ENCODE measurements at regions not wholly inside any gene's neighbourhood (a gene's known extent, or its start where the extent isn't known, plus 50 kb on each side); places are given as distances from the start of the nearest gene placed in this dataset.

DNA sequence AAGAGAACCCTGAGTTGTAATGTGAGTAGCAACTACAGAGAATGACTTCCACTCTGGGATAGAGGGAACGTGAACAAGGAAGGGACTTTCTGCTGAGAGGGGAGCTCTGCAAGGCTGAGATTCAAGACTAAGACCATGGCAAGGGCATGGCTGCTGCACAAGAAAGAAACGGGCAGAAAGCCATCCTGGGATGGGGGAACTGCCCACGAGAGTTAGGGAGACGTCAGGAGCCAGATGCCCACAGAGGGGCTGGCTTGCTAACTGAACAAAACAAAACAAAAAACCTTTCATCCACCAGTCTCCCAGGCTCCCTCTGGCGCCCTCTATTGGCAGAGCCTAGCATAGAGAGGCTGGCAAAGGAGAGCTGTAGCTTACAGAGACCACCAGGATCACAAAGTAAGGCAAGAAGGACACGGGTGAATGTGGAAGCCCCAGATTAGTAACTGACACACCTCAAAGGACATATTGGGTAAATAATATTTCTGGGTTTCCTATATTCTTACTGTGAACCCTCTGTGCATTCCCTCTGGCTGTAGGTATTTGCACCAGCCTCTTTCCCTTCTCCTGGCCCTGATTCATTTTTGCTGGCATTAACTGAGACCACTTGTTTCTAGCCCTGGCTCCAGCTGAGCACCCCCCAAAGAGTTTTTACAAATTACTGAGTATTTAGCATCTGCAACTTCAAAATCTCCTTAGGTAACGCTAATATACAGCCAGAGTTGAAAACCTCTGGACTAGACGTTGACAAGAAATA is 338.3 kb downstream of the EMP1 start (continued):
- TF ChIP-seq, protein P1, sequence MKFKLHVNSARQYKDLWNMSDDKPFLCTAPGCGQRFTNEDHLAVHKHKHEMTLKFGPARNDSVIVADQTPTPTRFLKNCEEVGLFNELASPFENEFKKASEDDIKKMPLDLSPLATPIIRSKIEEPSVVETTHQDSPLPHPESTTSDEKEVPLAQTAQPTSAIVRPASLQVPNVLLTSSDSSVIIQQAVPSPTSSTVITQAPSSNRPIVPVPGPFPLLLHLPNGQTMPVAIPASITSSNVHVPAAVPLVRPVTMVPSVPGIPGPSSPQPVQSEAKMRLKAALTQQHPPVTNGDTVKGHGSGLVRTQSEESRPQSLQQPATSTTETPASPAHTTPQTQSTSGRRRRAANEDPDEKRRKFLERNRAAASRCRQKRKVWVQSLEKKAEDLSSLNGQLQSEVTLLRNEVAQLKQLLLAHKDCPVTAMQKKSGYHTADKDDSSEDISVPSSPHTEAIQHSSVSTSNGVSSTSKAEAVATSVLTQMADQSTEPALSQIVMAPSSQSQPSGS (IDR thresholded peaks at IDR 0.05; ENCODE audit: low read length): no peak
- TF ChIP-seq FOS (IDR thresholded peaks at IDR 0.05; ENCODE audit: borderline replicate concordance, extremely low read depth, insufficient read length): no peak
- TF ChIP-seq BRCA1 (IDR thresholded peaks at IDR 0.05; ENCODE audit: low read depth, low read length): no peak
- TF ChIP-seq HDAC2 (IDR thresholded peaks at IDR 0.05): no peak
- TF ChIP-seq, protein P2, sequence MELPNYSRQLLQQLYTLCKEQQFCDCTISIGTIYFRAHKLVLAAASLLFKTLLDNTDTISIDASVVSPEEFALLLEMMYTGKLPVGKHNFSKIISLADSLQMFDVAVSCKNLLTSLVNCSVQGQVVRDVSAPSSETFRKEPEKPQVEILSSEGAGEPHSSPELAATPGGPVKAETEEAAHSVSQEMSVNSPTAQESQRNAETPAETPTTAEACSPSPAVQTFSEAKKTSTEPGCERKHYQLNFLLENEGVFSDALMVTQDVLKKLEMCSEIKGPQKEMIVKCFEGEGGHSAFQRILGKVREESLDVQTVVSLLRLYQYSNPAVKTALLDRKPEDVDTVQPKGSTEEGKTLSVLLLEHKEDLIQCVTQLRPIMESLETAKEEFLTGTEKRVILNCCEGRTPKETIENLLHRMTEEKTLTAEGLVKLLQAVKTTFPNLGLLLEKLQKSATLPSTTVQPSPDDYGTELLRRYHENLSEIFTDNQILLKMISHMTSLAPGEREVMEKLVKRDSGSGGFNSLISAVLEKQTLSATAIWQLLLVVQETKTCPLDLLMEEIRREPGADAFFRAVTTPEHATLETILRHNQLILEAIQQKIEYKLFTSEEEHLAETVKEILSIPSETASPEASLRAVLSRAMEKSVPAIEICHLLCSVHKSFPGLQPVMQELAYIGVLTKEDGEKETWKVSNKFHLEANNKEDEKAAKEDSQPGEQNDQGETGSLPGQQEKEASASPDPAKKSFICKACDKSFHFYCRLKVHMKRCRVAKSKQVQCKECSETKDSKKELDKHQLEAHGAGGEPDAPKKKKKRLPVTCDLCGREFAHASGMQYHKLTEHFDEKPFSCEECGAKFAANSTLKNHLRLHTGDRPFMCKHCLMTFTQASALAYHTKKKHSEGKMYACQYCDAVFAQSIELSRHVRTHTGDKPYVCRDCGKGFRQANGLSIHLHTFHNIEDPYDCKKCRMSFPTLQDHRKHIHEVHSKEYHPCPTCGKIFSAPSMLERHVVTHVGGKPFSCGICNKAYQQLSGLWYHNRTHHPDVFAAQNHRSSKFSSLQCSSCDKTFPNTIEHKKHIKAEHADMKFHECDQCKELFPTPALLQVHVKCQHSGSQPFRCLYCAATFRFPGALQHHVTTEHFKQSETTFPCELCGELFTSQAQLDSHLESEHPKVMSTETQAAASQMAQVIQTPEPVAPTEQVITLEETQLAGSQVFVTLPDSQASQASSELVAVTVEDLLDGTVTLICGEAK (IDR thresholded peaks at IDR 0.05; ENCODE audit: borderline replicate concordance): no peak
- TF ChIP-seq, protein P3, sequence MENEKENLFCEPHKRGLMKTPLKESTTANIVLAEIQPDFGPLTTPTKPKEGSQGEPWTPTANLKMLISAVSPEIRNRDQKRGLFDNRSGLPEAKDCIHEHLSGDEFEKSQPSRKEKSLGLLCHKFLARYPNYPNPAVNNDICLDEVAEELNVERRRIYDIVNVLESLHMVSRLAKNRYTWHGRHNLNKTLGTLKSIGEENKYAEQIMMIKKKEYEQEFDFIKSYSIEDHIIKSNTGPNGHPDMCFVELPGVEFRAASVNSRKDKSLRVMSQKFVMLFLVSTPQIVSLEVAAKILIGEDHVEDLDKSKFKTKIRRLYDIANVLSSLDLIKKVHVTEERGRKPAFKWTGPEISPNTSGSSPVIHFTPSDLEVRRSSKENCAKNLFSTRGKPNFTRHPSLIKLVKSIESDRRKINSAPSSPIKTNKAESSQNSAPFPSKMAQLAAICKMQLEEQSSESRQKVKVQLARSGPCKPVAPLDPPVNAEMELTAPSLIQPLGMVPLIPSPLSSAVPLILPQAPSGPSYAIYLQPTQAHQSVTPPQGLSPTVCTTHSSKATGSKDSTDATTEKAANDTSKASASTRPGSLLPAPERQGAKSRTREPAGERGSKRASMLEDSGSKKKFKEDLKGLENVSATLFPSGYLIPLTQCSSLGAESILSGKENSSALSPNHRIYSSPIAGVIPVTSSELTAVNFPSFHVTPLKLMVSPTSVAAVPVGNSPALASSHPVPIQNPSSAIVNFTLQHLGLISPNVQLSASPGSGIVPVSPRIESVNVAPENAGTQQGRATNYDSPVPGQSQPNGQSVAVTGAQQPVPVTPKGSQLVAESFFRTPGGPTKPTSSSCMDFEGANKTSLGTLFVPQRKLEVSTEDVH (IDR thresholded peaks at IDR 0.05; ENCODE audit: low read depth, partially characterized antibody): no peak
- TF ChIP-seq MEF2A (IDR thresholded peaks at IDR 0.05; ENCODE audit: insufficient read depth, low read depth, low read length): no peak
- no peak for TF ChIP-seq TCF3 (IDR thresholded peaks at IDR 0.05; ENCODE audit: borderline replicate concordance, insufficient read depth, low read depth, low read length)
- TF ChIP-seq POLR2AphosphoS5 (IDR thresholded peaks at IDR 0.05; ENCODE audit: low read length): no peak
- TF ChIP-seq BACH1 (IDR thresholded peaks at IDR 0.05; ENCODE audit: borderline replicate concordance): no peak
- TF ChIP-seq NRF1 (conservative IDR thresholded peaks at IDR 0.05; ENCODE audit: low read depth, low read length): no peak
- 0 out of 2 replicates have a peak, but pooled peaks have one; percentile 10 for TF ChIP-seq IKZF1 (conservative IDR thresholded peaks at IDR 0.05)
- no peak for TF ChIP-seq YY1 (IDR thresholded peaks at IDR 0.05; ENCODE audit: low read depth, low read length)
- TF ChIP-seq NBN (IDR thresholded peaks at IDR 0.05): no peak
- TF ChIP-seq, protein P4, sequence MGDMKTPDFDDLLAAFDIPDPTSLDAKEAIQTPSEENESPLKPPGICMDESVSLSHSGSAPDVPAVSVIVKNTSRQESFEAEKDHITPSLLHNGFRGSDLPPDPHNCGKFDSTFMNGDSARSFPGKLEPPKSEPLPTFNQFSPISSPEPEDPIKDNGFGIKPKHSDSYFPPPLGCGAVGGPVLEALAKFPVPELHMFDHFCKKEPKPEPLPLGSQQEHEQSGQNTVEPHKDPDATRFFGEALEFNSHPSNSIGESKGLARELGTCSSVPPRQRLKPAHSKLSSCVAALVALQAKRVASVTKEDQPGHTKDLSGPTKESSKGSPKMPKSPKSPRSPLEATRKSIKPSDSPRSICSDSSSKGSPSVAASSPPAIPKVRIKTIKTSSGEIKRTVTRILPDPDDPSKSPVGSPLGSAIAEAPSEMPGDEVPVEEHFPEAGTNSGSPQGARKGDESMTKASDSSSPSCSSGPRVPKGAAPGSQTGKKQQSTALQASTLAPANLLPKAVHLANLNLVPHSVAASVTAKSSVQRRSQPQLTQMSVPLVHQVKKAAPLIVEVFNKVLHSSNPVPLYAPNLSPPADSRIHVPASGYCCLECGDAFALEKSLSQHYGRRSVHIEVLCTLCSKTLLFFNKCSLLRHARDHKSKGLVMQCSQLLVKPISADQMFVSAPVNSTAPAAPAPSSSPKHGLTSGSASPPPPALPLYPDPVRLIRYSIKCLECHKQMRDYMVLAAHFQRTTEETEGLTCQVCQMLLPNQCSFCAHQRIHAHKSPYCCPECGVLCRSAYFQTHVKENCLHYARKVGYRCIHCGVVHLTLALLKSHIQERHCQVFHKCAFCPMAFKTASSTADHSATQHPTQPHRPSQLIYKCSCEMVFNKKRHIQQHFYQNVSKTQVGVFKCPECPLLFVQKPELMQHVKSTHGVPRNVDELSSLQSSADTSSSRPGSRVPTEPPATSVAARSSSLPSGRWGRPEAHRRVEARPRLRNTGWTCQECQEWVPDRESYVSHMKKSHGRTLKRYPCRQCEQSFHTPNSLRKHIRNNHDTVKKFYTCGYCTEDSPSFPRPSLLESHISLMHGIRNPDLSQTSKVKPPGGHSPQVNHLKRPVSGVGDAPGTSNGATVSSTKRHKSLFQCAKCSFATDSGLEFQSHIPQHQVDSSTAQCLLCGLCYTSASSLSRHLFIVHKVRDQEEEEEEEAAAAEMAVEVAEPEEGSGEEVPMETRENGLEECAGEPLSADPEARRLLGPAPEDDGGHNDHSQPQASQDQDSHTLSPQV (IDR thresholded peaks at IDR 0.05): no peak
- no peak for TF ChIP-seq ZNF622 (IDR thresholded peaks at IDR 0.05)
- peak; percentile 65 for TF ChIP-seq RAD21 (IDR thresholded peaks at IDR 0.05; ENCODE audit: insufficient read depth, low read depth, low read length)

All from GM12878 (cell line).